HG02763 (cell line): ENCODE measurements at regions not wholly inside any gene's neighbourhood (a gene's known extent, or its start where the extent isn't known, plus 50 kb on each side); places are given as distances from the start of the nearest gene placed in this dataset.

Source experiments
- ATAC-seq: cut with Tn5 transposase; IDR thresholded peaks from one replicate; pipeline ENCODE4 v1.9.1; 2021; ENCODE audit warnings: mild to moderate bottlenecking, moderate library complexity; ENCODE audit not compliant: unreplicated experiment

DNA sequence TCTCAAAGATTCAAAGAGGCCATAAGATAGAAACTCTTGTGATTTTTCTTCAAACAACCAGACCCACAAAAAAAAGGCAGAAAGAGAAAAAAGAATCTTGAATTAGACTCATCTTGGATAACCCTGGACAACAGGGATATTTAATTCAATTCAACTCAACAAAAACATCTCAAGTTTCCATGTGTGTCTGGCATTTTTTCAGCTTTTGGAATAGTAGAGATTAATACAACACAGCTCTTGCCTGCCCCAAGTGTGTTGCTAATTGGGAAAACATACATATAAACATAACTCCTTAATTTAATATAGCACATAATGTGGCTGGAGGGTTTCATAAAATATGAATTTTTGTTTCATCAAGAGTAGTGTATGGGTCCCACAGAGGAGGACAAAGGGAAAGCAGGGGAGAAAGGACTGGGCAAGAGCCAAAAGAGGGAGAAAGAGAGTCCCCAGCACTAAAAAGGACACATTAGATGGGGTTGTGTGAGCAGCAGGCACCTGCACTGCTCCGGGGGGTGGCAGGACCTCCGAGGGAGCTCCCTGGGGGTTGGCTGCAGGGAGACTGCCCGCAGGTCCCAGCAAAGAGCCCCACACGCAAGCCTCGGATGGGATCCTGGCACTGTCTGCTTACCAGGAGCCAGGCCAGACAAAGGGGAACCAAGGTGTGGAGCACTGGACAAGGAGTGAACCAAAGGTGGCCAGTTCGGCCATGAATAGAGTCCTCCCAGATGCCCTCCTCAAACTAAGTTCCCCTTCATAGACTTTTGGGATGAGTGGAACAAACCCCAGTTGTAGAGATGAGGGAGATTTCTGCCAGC, 65.6 kb upstream of the TMEM72 start:
- ATAC-seq: no peak

DNA sequence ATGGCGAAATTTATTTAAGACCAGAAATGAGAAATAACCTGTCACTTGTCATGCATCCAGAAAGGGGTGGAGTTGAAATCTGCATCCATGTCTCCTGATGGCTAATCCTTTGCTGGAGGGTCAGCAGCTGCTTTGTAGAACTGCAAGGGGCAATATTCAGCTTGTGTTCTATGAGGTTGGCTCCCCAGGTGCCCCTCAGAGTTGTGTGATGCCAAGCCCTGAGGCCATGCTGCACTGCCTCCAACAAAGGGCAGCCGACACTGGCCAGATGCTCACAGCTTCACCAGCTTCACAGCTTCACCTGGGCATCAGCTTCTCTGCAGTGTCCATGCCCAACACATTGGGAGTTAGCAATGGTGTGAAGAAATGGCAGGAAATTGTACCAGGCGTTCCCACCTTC, 64.0 kb upstream of the TMEM72 start:
- no peak for ATAC-seq

DNA sequence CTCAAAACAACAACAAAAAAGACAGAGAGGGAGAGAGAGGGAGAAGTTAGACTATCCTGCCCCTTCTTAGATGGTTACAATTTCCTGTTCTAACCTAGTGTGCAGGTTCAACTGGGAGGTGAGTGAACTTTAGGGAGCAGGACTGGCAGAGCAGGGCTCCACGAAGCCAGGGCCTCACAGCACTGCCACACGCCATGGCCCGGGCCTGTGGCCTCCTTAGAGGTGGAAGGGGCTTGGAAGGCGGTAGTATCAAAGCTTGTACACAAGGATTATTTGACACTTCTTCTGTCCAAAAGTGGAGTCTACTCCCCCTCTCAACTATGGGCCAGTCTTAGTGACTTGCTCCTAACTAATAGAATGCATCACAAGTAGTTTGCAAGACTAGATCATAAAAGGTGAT, 62.9 kb upstream of the TMEM72 start:
- ATAC-seq: no peak

DNA sequence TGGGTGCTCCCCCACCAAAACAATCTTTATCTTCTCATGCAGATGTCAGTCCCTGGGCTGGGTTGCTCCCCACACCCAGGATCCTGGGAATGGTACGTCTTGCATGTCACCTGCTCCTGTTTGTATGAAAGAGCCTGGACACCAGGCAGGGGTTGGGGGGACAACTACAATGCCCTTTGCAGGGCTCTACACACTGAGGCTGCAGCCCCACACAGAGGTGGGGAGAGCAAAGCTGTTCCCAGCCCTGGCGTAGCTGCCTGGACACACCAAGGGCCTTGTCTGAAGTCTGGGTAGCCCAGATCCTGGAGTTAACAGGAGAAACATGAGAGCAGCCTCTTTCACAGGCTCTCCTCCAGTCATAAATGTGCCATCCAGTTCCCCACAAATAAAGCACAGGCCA, 61.2 kb upstream of the TMEM72 start:
- no peak for ATAC-seq

DNA sequence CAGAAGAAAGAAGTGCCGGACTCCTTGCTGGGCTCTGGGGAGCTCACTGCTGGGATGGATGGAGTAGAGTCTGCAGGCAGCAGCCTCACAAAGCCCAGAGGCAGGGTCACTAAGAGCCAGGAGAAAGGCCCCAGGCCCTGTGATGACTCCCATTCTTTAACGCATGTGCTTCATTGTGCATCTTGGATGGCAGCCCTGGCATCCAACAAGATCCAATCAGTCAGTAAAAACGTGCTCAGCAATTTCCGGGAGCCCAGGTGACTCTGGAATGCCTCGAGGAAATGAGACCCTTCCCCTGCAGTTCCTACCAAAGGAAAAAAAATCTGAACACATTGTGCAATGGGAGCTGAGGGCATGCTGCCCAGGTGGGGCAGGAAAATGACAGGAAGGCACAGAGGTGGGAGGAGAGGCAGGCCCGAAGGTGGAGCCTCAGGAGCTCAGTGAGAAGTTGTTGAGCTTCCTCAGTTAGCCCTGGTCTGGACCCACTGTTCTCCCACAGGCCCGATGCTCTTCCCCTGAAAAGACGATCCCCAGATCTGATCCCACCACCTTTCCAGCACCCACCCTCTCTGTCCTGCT, 60.7 kb upstream of the TMEM72 start:
- no peak for ATAC-seq

DNA sequence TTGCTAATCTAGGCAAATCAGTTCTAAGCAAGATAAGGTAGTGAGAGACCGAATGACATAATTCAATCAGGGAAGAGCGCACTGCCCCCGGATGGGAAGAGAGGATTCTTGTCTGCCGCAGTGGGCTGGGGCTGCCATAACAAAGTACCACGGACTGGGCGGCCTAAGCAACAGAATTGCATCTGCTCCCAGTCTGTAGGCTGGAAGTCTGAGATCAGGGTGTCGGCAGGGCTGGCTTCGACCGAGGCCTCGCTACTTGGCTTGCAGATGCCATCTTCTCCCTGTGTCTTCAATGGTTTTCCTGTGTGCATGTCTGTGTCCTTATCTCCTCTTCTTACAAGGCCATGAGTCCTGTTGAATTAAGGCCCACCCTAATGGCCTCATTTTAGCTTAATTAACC, 59.7 kb upstream of the TMEM72 start:
- no peak for ATAC-seq

DNA sequence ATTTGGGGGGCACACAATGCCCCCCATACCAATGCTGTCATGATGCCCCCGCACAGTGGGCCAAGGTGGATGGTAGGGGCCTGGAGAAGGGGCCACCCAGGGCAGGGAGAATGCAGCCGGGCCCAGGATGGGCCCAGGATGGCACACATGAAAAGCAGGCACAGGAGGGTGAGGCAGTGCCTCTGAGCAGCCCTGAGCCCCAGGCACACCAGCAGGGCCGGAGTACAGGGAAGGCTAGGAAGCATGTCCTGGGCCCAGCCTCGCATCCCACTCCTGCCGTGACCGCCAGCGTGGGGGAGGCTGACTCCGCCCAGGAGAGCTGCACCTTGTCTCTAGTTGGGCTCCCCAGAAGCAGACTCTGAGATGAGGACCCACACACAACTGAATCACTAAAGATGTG, 59.3 kb upstream of the TMEM72 start:
- ATAC-seq: no peak

DNA sequence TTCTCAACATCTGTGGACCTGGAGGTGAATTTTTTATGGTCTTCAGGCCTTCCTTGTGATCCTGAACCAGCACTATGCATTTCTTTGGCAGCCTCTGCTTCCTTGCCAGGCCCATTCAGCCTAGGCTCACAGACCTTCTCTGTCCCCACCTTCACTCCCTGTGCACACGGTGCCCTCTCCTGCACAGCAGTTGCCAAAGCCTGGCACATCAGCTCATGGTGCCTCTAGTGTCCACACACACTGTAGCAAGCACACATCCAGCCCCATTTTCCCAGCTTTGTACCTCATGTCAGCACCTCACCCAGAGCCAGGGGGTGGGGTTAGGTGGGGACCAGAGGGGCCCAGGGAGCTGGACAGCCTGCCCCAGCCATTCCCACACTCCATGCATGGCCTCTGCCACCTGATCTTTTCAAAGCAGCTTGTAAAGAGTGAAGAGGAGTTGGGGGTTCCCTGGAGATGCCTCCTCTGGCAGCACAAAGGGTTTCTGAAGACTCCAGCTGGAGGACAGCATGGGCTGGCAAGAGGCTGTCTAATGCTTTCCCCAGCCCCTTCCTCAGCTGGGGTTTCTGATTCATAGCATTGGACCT, 57.9 kb upstream of the TMEM72 start:
- ATAC-seq: no peak

DNA sequence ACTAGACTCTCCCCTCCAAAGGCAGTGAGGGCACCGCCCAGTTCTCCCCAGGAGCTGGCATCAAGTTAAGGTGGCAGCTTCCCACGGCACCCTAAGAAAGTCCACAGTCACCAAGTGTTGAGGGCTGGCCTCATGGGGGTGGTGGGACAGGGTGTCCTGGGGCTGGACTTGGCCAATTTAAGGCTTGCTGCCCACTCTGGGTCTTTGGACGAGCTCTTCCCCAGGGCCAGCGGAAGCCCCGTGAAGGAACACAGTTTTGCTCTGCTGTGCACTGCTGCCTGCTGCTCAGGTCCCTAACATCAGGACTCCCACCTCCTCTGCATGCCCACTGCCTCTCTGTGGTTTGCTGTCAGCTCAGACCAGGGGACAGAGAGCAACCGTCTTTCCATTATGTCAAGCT, 57.3 kb upstream of the TMEM72 start:
- no peak for ATAC-seq

DNA sequence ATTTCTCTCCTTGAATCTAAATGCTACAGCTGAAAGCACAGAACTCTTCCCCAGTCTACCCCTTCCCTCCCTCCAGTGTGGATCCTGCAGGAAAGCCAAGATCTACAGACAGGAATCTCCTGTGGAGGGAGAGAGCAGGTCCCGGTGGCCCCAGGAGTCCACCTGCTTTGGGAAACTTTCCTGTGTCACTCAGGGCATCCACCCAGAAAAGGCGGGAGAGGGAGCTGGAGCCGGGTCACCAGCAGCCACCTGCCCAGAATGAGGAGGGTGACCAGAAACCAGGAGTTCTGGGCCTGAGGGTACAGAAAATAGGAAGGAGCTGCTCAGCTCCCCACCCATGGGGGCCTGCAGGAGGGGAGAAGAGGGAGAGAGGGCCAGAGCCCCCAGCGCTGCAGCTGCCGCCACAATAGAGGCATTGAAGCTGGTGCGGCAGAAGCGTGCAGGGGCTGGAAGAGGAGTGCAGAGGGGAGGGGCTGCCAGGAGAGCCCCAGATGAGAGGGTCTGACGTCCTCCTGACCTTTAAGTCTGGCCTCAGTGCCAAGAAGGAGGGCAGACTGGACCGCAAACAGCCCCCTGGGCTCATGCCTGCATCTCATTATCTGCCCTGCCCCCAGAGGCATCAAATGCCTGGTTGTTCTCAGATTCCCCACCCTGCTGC, 56.3 kb upstream of the TMEM72 start:
- no peak for ATAC-seq

DNA sequence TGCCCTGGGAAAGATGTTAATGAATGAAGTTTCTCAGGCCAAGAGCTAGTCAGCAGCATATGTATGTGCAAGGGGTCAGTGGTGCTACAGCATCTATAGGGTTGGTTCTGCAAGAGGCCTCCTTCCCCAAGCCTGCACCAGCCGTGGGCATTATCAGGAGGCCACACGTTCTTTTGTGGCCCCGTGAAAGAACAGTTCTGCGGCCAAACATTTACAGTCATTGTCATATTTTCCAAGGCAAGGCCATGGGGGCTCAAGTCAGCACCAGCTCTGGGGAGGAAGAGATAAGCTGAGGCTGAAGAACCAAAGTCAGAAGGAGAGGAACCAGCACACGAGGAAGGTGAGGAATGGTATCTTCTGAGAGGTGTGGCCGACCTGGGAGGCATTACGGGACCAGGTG, 54.4 kb upstream of the TMEM72 start:
- no peak for ATAC-seq

DNA sequence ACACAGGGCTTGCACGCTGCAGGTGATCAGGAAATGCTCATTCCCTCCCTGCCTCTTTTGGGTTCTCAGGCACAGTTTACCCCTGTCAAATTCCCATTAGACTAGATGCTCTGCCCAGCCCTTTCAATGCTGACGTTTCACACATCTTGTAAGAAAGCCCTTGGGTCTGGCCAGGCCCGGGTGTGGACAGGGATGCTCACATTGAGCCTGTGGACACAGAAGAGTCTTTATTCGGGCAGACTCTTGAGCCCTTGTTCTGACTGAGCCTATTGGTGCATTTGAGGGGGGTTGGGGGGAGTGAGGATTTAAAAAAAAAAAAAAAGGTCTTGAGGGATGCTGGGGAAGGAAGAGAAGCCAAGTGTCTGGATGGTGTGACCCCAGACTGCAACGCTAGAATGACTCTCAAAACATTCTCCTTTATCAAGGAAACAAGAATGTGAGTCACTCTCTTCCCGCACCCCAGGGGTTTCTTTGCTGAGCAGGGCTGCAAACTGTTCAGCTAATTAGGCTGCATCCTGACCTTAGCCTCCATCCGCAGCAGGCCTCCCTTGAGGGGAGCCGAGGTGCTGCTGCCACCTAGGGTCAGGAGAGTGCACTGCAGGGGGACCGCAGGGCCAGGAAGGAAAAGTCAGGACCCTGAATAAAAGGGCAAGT, 53.6 kb upstream of the TMEM72 start:
- ATAC-seq: peak; percentile 58

DNA sequence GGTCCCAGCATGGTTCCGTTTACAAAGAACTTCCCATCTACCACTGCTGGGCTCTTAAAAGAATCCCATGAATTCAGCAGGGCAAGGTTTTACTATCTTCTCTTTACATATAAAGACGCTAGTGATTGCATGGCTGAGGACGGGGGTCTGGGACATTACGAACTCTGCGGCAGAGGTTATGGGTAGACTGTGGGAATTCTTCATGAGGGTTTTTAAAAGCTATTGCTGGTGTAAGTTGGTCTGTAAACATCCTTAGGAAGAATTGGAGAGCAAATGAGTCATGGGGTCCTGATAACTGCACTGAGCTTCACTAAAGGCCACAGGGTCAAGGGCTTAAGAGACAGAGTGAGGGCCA, 53.1 kb upstream of the TMEM72 start:
- ATAC-seq: no peak

DNA sequence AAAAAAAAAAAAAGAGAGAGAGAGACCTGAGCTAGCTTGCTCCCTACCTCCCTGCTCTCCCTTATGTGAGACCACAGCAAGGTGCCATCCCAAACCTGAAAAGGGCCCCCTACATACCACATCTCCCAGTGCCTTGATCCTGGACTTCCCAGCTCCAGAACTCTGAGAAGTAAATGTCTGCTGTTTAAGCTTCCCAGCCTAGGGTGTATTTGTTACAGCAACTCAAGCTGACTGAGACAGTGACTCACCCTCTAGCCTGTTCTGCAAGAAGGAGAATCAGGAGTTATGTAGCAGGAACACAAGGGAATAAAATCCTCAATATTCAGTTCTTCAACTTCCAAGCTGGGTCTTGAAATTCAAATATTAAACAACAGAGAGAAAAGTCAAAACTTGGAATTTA, 52.1 kb upstream of the TMEM72 start:
- ATAC-seq: no peak

DNA sequence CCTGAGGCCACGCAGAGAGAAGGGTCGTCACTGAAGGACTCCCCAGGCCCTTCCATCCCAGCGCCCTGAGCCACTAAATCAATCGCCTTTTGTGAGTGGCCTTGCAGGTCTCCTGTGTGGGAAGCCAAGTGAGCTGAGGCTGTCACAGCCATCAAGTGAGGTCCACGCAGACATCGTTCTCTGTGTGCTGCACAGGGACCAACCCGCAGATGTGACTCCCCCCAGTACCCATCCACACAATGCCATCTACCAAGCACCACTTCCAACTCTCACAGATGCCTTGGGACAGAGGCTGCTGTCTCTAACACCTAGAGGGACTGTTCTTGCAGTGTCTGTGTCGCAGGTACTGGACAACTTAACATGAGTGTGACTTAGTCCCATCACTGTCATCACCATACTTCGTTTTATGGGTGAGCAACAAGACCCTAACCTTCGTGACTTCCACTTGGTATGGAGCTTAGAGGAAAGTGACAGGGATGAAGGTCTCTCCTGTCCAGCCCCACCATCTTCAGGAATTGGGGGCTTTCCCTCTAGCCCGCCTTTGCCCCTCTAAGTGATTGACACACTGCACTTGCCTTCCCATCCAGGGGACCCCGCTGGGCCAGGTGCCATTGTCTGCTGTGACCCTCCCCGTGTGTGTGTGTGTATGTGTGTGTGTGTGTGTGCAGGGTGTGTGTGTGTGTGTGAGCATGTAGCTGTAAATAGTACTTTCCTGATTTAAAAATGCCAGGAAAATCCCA, 51.4 kb upstream of the TMEM72 start:
- no peak for ATAC-seq

DNA sequence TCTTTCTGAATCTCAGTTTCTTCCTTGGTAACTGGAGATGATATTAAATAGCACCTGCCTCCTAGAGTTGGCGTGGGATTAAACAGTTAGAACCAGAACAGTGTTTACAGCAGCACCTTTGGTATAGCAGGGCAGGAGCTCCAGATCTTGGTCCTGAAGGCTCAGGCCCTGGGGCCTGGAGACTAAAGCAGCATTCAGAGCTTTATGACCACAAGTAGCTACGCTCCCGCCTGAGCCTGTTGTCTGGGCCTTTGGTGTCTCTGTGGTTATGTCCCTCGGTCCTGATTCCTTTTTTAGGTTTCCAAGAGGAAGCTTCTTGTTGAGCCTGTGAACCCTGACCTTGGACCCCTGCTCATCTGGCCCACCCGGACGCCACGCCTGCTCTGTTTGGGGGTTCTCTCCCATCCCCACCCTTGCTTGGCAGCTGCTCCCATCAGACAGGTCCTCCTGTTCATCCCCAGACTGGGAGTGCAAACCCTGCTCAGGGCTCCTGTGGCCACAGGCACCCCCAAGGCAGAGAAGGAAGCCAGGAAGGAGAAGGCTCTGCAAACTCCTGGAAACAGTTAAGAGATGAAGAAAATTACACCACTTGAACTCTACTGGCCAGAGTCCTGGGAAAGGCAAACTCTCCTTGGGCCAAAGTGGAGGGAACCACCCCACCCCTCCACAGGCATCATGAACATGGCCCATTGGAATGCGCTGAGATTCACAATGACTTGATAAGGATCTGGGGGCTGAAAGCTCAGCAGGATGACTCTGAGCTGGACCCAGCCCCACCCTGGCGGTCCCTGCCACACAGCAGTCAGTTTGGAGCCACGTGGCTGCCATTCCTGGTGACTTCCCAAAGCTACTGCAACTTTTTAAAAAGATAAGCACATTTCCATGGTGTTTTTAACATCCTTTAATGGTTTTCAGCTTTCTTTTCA, 50.1 kb upstream of the TMEM72 start:
- no peak for ATAC-seq
